ENCODE measurements at regions not wholly inside any gene's neighbourhood (a gene's known extent, or its start where the extent isn't known, plus 50 kb on each side); places are given as distances from the start of the nearest gene placed in this dataset.

GRCh38 chr22:47275605-47276449, 513.4 kb downstream of the TBC1D22A start:
- TF ChIP-seq CTCF (IDR thresholded peaks at IDR 0.05; ENCODE audit: low read depth, low read length, poor library complexity, severe bottlenecking), result no peak
- TF ChIP-seq EZH2phosphoT487 (IDR thresholded peaks at IDR 0.05; ENCODE audit: borderline replicate concordance, low read length), result no peak
